ENCODE measurements at regions not wholly inside any gene's neighbourhood (a gene's known extent, or its start where the extent isn't known, plus 50 kb on each side); places are given as distances from the start of the nearest gene placed in this dataset.

- Histone ChIP-seq H3K36me3 (no peaks in the 10 kb centered on the region), H3K9me3 (no peaks in the 10 kb centered on the region), H3K27me3 (peaks cover 0 to 5% (median 0%) of the 10 kb centered on the region in 7 donors), H3K4me3 (no peak overlapping the region), H3K4me1 (no peaks in the 10 kb centered on the region), H3K27ac (no peak overlapping the region)
- intact Hi-C loops (cut with DNase I), result loop anchor here in 1 of 10 donors (10.0 kb wide), 1 partner anchor 463 kb away; no protein-coding TSS in a partner anchor
- TF ChIP-seq CTCF (IDR thresholded peaks at IDR 0.05), result no peak
- 89% methylated on average over 12 of the region's 12 CpGs for WGBS, 2 donors
- ATAC-seq (no peak), DNase-seq (no peak)
Measured at GRCh38 chr1:114298008-114298407, 144.3 kb upstream of the SYT6 start.

GRCh38 chr1:114296413-114296812, 142.7 kb upstream of the SYT6 start:
- no peak overlapping the region for H3K4me3 ChIP-seq
- H3K27me3 ChIP-seq, result peaks cover 0 to 5% (median 0%) of the 10 kb centered on the region in 7 donors
- intact Hi-C loops (cut with DNase I), result loop anchor here in 1 of 10 donors (10.0 kb wide), 1 partner anchor 462 kb away; no protein-coding TSS in a partner anchor
- H3K36me3 ChIP-seq, result no peaks in the 10 kb centered on the region
- TF ChIP-seq CTCF (IDR thresholded peaks at IDR 0.05), result no peak
- no peak overlapping the region for H3K27ac ChIP-seq
- WGBS, 2 donors, result 89 to 90% methylated on average over 4 of the region's 4 CpGs
- H3K4me1 ChIP-seq, result no peaks in the 10 kb centered on the region
- no peaks in the 10 kb centered on the region for H3K9me3 ChIP-seq
- no peak for ATAC-seq
- DNase-seq, result no peak

GRCh38 chr1:114295321-114295720, 141.7 kb upstream of the SYT6 start:
- H3K36me3 ChIP-seq, result no peaks in the 10 kb centered on the region
- H3K4me1 ChIP-seq, result no peaks in the 10 kb centered on the region
- H3K4me3 ChIP-seq, result no peak overlapping the region
- no peak for ATAC-seq
- TF ChIP-seq CTCF (IDR thresholded peaks at IDR 0.05), result no peak
- intact Hi-C loops (cut with DNase I), result loop anchor here in 1 of 10 donors (10.0 kb wide), 1 partner anchor 461 kb away; no protein-coding TSS in a partner anchor
- H3K27me3 ChIP-seq, result peaks cover 0 to 5% (median 0%) of the 10 kb centered on the region in 7 donors
- H3K27ac ChIP-seq, result no peak overlapping the region
- H3K9me3 ChIP-seq, result no peaks in the 10 kb centered on the region
- DNase-seq, result no peak
- WGBS, 2 donors, result 49 to 75% methylated on average over 6 of the region's 6 CpGs

GRCh38 chr1:114292835-114293234, 139.2 kb upstream of the SYT6 start:
- Histone ChIP-seq H3K4me3 (no peak overlapping the region), H3K27ac (no peak overlapping the region), H3K9me3 (no peaks in the 10 kb centered on the region), H3K36me3 (no peaks in the 10 kb centered on the region), H3K27me3 (peaks cover 0 to 9% (median 0%) of the 10 kb centered on the region in 7 donors), H3K4me1 (no peaks in the 10 kb centered on the region)
- WGBS, 2 donors, result 93 to 94% methylated on average over 2 of the region's 2 CpGs
- TF ChIP-seq CTCF (IDR thresholded peaks at IDR 0.05), result no peak
- DNase-seq, result no peak
- intact Hi-C loops (cut with DNase I), result loop anchor here in 1 of 10 donors (10.0 kb wide), 1 partner anchor 458 kb away; no protein-coding TSS in a partner anchor
- no peak for ATAC-seq
